Smooth muscle cell (in vitro differentiated cells): ENCODE measurements at regions not wholly inside any gene's neighbourhood (a gene's known extent, or its start where the extent isn't known, plus 50 kb on each side); places are given as distances from the start of the nearest gene placed in this dataset.

Experiments used
- DNase-seq: peaks from one replicate; lab custom pipeline; 2025; ENCODE audit not compliant: unreplicated experiment; lab: John Stamatoyannopoulos, UW
- H2AFZ ChIP-seq: fragments of 200-600 bp; sonication (generic); 2 replicates; pipeline ENCODE4 v1.6.0; 2016; ENCODE audit warnings: antibody characterized with exemption, low read depth, mild to moderate bottlenecking
- H3F3A ChIP-seq: fragments of 200-600 bp; sonication (generic); 2 replicates; pipeline ENCODE4 v1.6.0; 2017; ENCODE audit warnings: antibody characterized with exemption, low read depth
- H3K27ac ChIP-seq: fragments of 200-600 bp; sonication (generic); 2 replicates; pipeline ENCODE4 v1.5.1; 2016; ENCODE audit warnings: low read depth, mild to moderate bottlenecking
- H3K27me3 ChIP-seq: fragments of 200-600 bp; sonication (generic); 2 replicates; pipeline ENCODE4 v1.6.1; 2016; ENCODE audit warnings: low read depth, mild to moderate bottlenecking
- H3K36me3 ChIP-seq: fragments of 200-600 bp; sonication (generic); 2 replicates; pipeline ENCODE4 v1.5.1; 2016; ENCODE audit warnings: low read depth
- H3K4me1 ChIP-seq: fragments of 200-600 bp; sonication (generic); 2 replicates; pipeline ENCODE4 v1.5.1; 2016; ENCODE audit warnings: low read depth
- H3K4me2 ChIP-seq: fragments of 200-600 bp; sonication (generic); 2 replicates; pipeline ENCODE4 v1.6.0; 2016; ENCODE audit warnings: mild to moderate bottlenecking
- H3K4me3 ChIP-seq: fragments of 200-600 bp; sonication (generic); 2 replicates; pipeline ENCODE4 v1.5.1; 2016; ENCODE audit warnings: mild to moderate bottlenecking
- H3K79me2 ChIP-seq: fragments of 200-600 bp; sonication (generic); 2 replicates; pipeline ENCODE4 v1.6.0; 2016; ENCODE audit warnings: low read depth, mild to moderate bottlenecking
- H3K9ac ChIP-seq: fragments of 200-600 bp; sonication (generic); 2 replicates; pipeline ENCODE4 v1.6.0; 2016; ENCODE audit warnings: low read depth
- H3K9me3 ChIP-seq: fragments of 200-600 bp; sonication (generic); replicated peaks from 2 replicates; pipeline ENCODE4 v1.5.1; 2016; ENCODE audit warnings: low read depth
- H4K20me1 ChIP-seq: fragments of 200-600 bp; sonication (generic); 2 replicates; pipeline ENCODE4 v1.6.0; 2016; ENCODE audit warnings: low read depth
- CTCF ChIP-seq: fragments of 200-600 bp; sonication (generic); IDR thresholded peaks from 2 replicates; pipeline ENCODE4 v1.5.1; 2017; ENCODE audit warnings: borderline replicate concordance, mild to moderate bottlenecking, antibody characterized with exemption; ENCODE audit not compliant: insufficient read depth, poor library complexity, severe bottlenecking
- WGBS: methylation state at CpG from one replicate; pipeline ENCODE4 v1.1.7; 2016; ENCODE audit warnings: low lambda C conversion rate; 5-methylcytosine and 5-hydroxymethylcytosine counted together

- no peak overlapping the region for H3K9ac ChIP-seq
- H3F3A ChIP-seq, result no peaks in the 10 kb centered on the region
- H3K27me3 ChIP-seq, result peaks cover 18% of the 10 kb centered on the region
- no peak overlapping the region for H3K4me3 ChIP-seq
- H3K4me1 ChIP-seq, result no peaks in the 10 kb centered on the region
- 97% methylated on average over 7 of the region's 7 CpGs for WGBS
- H3K36me3 ChIP-seq, result no peaks in the 10 kb centered on the region
- no peaks in the 10 kb centered on the region for H4K20me1 ChIP-seq
- no peak for TF ChIP-seq CTCF
- H3K4me2 ChIP-seq, result no peak overlapping the region
- no peak overlapping the region for H3K27ac ChIP-seq
- H3K79me2 ChIP-seq, result no peaks in the 10 kb centered on the region
- no peaks in the 10 kb centered on the region for H3K9me3 ChIP-seq
- H2AFZ ChIP-seq, result no peak overlapping the region
- DNase-seq, result no peak
Measured at GRCh38 chr17:74082886-74083285, 120.6 kb upstream of the RPL38 start.

GRCh38 chr17:74083321-74083720, 120.2 kb upstream of the RPL38 start:
- Histone ChIP-seq H3K9me3 (no peaks in the 10 kb centered on the region), H3K36me3 (no peaks in the 10 kb centered on the region), H3K4me2 (no peak overlapping the region), H4K20me1 (no peaks in the 10 kb centered on the region), H3K9ac (no peak overlapping the region), H3K4me3 (no peak overlapping the region), H2AFZ (no peak overlapping the region), H3F3A (no peaks in the 10 kb centered on the region), H3K79me2 (no peaks in the 10 kb centered on the region), H3K4me1 (no peaks in the 10 kb centered on the region), H3K27me3 (peaks cover 21% of the 10 kb centered on the region), H3K27ac (no peak overlapping the region)
- TF ChIP-seq CTCF, result no peak
- no peak for DNase-seq
- WGBS, result 81% methylated on average over 3 of the region's 3 CpGs

- no peak for DNase-seq
- Histone ChIP-seq H3K4me2 (no peak overlapping the region), H3K27me3 (peaks cover 8% of the 10 kb centered on the region), H3K36me3 (no peaks in the 10 kb centered on the region), H4K20me1 (no peaks in the 10 kb centered on the region), H3K9ac (no peak overlapping the region), H3F3A (no peaks in the 10 kb centered on the region), H3K4me1 (no peaks in the 10 kb centered on the region), H2AFZ (no peak overlapping the region), H3K27ac (no peak overlapping the region), H3K9me3 (no peaks in the 10 kb centered on the region), H3K4me3 (no peak overlapping the region), H3K79me2 (no peaks in the 10 kb centered on the region)
- peak; percentile 19 for TF ChIP-seq CTCF
- 61% methylated on average over 3 of the region's 3 CpGs for WGBS
Measured at GRCh38 chr17:74085434-74085833, 118.0 kb upstream of the RPL38 start.

- H3K27ac ChIP-seq, result no peak overlapping the region
- no peaks in the 10 kb centered on the region for H3K79me2 ChIP-seq
- H3K4me1 ChIP-seq, result no peaks in the 10 kb centered on the region
- H3K9ac ChIP-seq, result no peak overlapping the region
- no peak for TF ChIP-seq CTCF
- no peak overlapping the region for H3K4me2 ChIP-seq
- H2AFZ ChIP-seq, result no peak overlapping the region
- H3K9me3 ChIP-seq, result no peaks in the 10 kb centered on the region
- no peak for DNase-seq
- H3K4me3 ChIP-seq, result no peak overlapping the region
- no peaks in the 10 kb centered on the region for H4K20me1 ChIP-seq
- no peaks in the 10 kb centered on the region for H3K36me3 ChIP-seq
- H3F3A ChIP-seq, result no peaks in the 10 kb centered on the region
- WGBS, result 70% methylated on average over 9 of the region's 9 CpGs
- peaks cover 3% of the 10 kb centered on the region for H3K27me3 ChIP-seq
Measured at GRCh38 chr17:74087002-74087585, 116.4 kb upstream of the RPL38 start.
